NT2/D1 (cell line): ENCODE measurements at regions not wholly inside any gene's neighbourhood (a gene's known extent, or its start where the extent isn't known, plus 50 kb on each side); places are given as distances from the start of the nearest gene placed in this dataset.

ENCODE experiments used
- DNase-seq: peaks from one replicate; pipeline ENCODE4 v3.0.0-alpha.2; 2011; ENCODE audit warnings: low read depth, low spot score
- H3K27me3 ChIP-seq: 2 replicates; pipeline ENCODE4 v1.6.0; 2011; ENCODE audit warnings: mild to moderate bottlenecking; ENCODE audit not compliant: insufficient read length, insufficient read depth
- H3K36me3 ChIP-seq: 2 replicates; pipeline ENCODE4 v1.6.1; 2011; ENCODE audit warnings: mild to moderate bottlenecking, low read length, mixed read lengths; ENCODE audit not compliant: insufficient read depth, insufficient read length
- H3K4me1 ChIP-seq: 2 replicates; pipeline ENCODE4 v1.5.1; 2011; ENCODE audit not compliant: insufficient read depth, insufficient read length
- H3K4me3 ChIP-seq: 2 replicates; pipeline ENCODE4 v1.5.1; 2011; ENCODE audit warnings: low read depth; ENCODE audit not compliant: insufficient read length
- H3K9ac ChIP-seq: 2 replicates; pipeline ENCODE4 v1.6.0; 2011; ENCODE audit warnings: low read depth; ENCODE audit not compliant: insufficient read length
- H3K9me3 ChIP-seq: 2 replicates; pipeline ENCODE4 v1.5.1; 2011; ENCODE audit warnings: mild to moderate bottlenecking, low read length; ENCODE audit not compliant: insufficient read depth
- SUZ12 ChIP-seq: IDR thresholded peaks from 2 replicates; pipeline ENCODE4 v1.6.1; 2011; ENCODE audit not compliant: insufficient read length, insufficient read depth; ENCODE audit errors: extremely low read depth
- YY1 ChIP-seq: IDR thresholded peaks from 2 replicates; pipeline ENCODE4 v1.6.1; 2011; ENCODE audit not compliant: insufficient read length, insufficient read depth
- ZNF274 ChIP-seq: IDR thresholded peaks from 2 replicates; pipeline ENCODE4 v1.6.1; 2011; ENCODE audit warnings: mild to moderate bottlenecking, low read depth, low read length

GRCh38 chr9:124182741-124183140 is 75.0 kb upstream of the NEK6 start:
- H3K9me3 ChIP-seq, result no peaks in the 10 kb centered on the region
- peaks cover 4% of the 10 kb centered on the region for H3K4me1 ChIP-seq
- no peak for TF ChIP-seq SUZ12
- no peak for TF ChIP-seq YY1
- TF ChIP-seq ZNF274, result no peak
- no peak for DNase-seq
- no peaks in the 10 kb centered on the region for H3K27me3 ChIP-seq
- H3K36me3 ChIP-seq, result no peaks in the 10 kb centered on the region
- H3K4me3 ChIP-seq, result no peak overlapping the region
- H3K9ac ChIP-seq, result no peak overlapping the region

DNA sequence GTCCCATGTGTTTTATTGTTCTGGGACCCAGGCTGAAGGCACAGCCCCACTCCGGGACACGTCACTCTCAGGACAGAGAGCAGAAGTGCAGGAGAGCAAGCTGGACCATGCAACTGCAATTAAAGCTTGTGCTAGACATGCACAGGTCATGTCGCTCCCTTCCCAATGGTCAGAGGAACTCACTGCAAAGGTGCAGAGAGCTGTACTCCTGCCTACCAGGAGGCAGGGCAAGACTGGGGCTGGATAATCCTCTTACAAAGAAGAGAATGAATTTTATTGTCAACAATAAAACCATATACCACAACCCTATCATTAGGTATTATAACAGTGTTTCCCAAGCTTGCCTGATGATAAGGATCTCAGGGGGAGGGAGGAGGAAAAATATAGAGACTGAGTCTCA is 74.0 kb upstream of the NEK6 start:
- DNase-seq, result no peak
- Histone ChIP-seq H3K9ac (no peak overlapping the region), H3K9me3 (no peaks in the 10 kb centered on the region), H3K36me3 (no peaks in the 10 kb centered on the region), H3K4me3 (no peak overlapping the region), H3K27me3 (no peaks in the 10 kb centered on the region), H3K4me1 (peaks cover 4% of the 10 kb centered on the region)
- no peak for TF ChIP-seq ZNF274
- no peak for TF ChIP-seq YY1
- TF ChIP-seq SUZ12, result no peak

DNA sequence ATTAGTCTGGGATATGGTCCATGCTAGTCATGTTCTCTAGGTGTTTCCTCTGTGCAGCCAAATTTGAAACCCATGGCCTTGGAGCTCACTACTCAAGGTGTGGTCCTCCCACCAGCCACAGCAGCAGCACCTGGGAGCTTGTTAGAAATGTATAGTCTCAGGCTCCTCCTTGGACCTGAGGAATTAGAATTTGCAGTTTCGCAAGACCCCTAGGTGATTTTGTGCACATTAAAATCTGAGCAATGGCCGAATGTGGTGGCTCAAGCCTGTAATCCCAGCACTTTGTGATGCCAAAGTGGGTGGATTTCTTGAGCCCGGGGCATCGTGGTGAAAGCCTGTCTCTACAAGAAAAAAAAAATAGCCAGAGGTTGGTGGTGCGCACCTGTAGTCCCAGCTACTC is 72.3 kb upstream of the NEK6 start:
- DNase-seq, result no peak

DNA sequence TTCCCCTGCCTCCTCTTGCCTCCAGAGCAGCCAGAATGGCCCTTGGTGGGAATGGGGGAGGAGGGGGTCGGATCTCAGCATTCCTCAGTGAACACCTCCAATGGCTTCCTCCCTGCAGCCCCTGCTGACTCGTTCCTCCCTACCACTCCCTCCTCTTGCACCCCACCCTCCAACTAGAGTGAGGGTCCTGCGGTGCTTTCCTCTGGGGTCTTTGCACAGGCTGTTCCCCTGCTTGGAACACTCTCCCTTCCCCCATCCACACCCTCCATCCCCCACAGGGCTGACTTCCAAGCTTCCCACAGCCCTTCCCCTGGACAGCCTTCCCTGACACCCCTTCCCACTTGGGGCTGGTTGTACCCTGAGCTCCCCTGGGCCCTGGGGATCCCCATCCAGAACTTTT is 70.4 kb upstream of the NEK6 start:
- H3K27me3 ChIP-seq, result no peaks in the 10 kb centered on the region
- no peak overlapping the region for H3K9ac ChIP-seq
- H3K36me3 ChIP-seq, result no peaks in the 10 kb centered on the region
- no peak overlapping the region for H3K4me3 ChIP-seq
- no peak for DNase-seq
- TF ChIP-seq ZNF274 (no peak), SUZ12 (no peak), YY1 (no peak)
- peaks cover 4% of the 10 kb centered on the region for H3K4me1 ChIP-seq
- H3K9me3 ChIP-seq, result no peaks in the 10 kb centered on the region

More for the DNA sequence above, 72.3 kb upstream of the NEK6 start:
- peaks cover 4% of the 10 kb centered on the region for H3K4me1 ChIP-seq
- TF ChIP-seq ZNF274 (no peak), SUZ12 (no peak), YY1 (no peak)
- H3K9me3 ChIP-seq, result no peaks in the 10 kb centered on the region
- H3K9ac ChIP-seq, result no peak overlapping the region
- no peak overlapping the region for H3K4me3 ChIP-seq
- H3K36me3 ChIP-seq, result no peaks in the 10 kb centered on the region
- no peaks in the 10 kb centered on the region for H3K27me3 ChIP-seq

GRCh38 chr9:124188331-124189110 is 69.2 kb upstream of the NEK6 start:
- TF ChIP-seq ZNF274 (no peak), YY1 (no peak), SUZ12 (no peak)
- H3K4me1 ChIP-seq, result peaks cover 4% of the 10 kb centered on the region
- no peak for DNase-seq
- H3K9ac ChIP-seq, result no peak overlapping the region
- H3K27me3 ChIP-seq, result no peaks in the 10 kb centered on the region
- H3K4me3 ChIP-seq, result no peak overlapping the region
- no peaks in the 10 kb centered on the region for H3K36me3 ChIP-seq
- H3K9me3 ChIP-seq, result no peaks in the 10 kb centered on the region

- no peak overlapping the region for H3K9ac ChIP-seq
- no peak overlapping the region for H3K4me3 ChIP-seq
- H3K9me3 ChIP-seq, result peaks cover 8% of the 10 kb centered on the region
- H3K27me3 ChIP-seq, result no peaks in the 10 kb centered on the region
- no peak for DNase-seq
- TF ChIP-seq SUZ12 (no peak), ZNF274 (no peak), YY1 (no peak)
- no peaks in the 10 kb centered on the region for H3K36me3 ChIP-seq
- peaks cover 4% of the 10 kb centered on the region for H3K4me1 ChIP-seq
Observed at GRCh38 chr9:124190761-124191160, 67.0 kb upstream of the NEK6 start.

GRCh38 chr9:124191691-124192395 is 65.9 kb upstream of the NEK6 start:
- DNase-seq, result no peak
- H3K4me1 ChIP-seq, result peaks cover 4% of the 10 kb centered on the region
- H3K9me3 ChIP-seq, result peaks cover 18% of the 10 kb centered on the region
- H3K27me3 ChIP-seq, result no peaks in the 10 kb centered on the region
- H3K9ac ChIP-seq, result no peak overlapping the region
- no peak overlapping the region for H3K4me3 ChIP-seq
- H3K36me3 ChIP-seq, result no peaks in the 10 kb centered on the region
- TF ChIP-seq SUZ12, result no peak
- TF ChIP-seq ZNF274, result no peak
- no peak for TF ChIP-seq YY1
